ENCODE measurements at regions not wholly inside any gene's neighbourhood (a gene's known extent, or its start where the extent isn't known, plus 50 kb on each side); places are given as distances from the start of the nearest gene placed in this dataset.

DNA sequence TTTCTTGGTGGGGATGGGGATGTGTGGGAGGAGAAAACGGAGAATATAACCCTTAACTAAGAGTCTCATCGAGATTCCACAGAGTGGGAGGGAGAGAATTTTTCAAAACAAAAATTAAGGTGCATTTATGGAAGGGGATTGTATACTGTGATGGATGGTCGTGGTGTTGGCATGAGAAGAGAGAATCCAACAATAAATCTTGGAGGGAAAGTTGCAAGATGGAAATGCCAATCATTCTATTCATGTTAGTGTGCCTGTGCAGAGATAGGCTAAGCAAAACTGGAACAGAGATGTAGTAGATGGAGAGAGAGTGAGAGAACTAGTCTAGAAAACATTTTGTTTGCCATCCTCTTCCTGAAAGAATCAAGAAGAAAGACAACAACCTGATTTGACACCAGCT is 613.1 kb downstream of the EBF1 start:
- Histone ChIP-seq H4K20me1 (ENCODE audit: insufficient read depth, low read length) (no peaks in the 10 kb centered on the region), H3K9me3 (replicated peaks; ENCODE audit: insufficient read depth, low read length) (no peaks in the 10 kb centered on the region), H3K9ac (ENCODE audit: low read length) (no peak overlapping the region), H2AFZ (ENCODE audit: low read length) (no peak overlapping the region), H3K36me3 (replicated peaks; ENCODE audit: insufficient read depth, low read length) (no peaks in the 10 kb centered on the region), H3K27ac (ENCODE audit: low read length) (no peak overlapping the region), H3F3A (ENCODE audit: insufficient read depth, low read length) (no peaks in the 10 kb centered on the region), H3K4me3 (ENCODE audit: low read length) (no peak overlapping the region), H3K27me3 (replicated peaks; ENCODE audit: insufficient read depth, low read length) (no peaks in the 10 kb centered on the region), H3K9me2 (replicated peaks; ENCODE audit: insufficient read depth, low read length) (no peaks in the 10 kb centered on the region), H3K4me2 (ENCODE audit: low read depth, low read length) (no peak overlapping the region), H3K79me2 (ENCODE audit: low read length) (no peaks in the 10 kb centered on the region), H3K4me1 (ENCODE audit: low read length) (no peaks in the 10 kb centered on the region)
- TF ChIP-seq CTCF (IDR thresholded peaks at IDR 0.05; ENCODE audit: low read length) (no peak), EZH2 (optimal IDR thresholded peaks at IDR 0.05; ENCODE audit: low read depth, low read length) (no peak), EZH2phosphoT487 (IDR thresholded peaks at IDR 0.05; ENCODE audit: low read length) (no peak)
- DNase-seq = no peak

- Histone ChIP-seq H3K27me3 (replicated peaks; ENCODE audit: insufficient read depth, low read length) (no peaks in the 10 kb centered on the region), H3K4me1 (ENCODE audit: low read length) (no peaks in the 10 kb centered on the region), H3K4me3 (ENCODE audit: low read length) (no peak overlapping the region), H3K9ac (ENCODE audit: low read length) (no peak overlapping the region), H2AFZ (ENCODE audit: low read length) (no peak overlapping the region), H3K4me2 (ENCODE audit: low read depth, low read length) (no peak overlapping the region), H3F3A (ENCODE audit: insufficient read depth, low read length) (no peaks in the 10 kb centered on the region), H3K79me2 (ENCODE audit: low read length) (no peaks in the 10 kb centered on the region), H3K9me2 (replicated peaks; ENCODE audit: insufficient read depth, low read length) (no peaks in the 10 kb centered on the region), H3K27ac (ENCODE audit: low read length) (no peak overlapping the region), H3K36me3 (replicated peaks; ENCODE audit: insufficient read depth, low read length) (no peaks in the 10 kb centered on the region), H3K9me3 (replicated peaks; ENCODE audit: insufficient read depth, low read length) (no peaks in the 10 kb centered on the region), H4K20me1 (ENCODE audit: insufficient read depth, low read length) (no peaks in the 10 kb centered on the region)
- TF ChIP-seq EZH2phosphoT487 (IDR thresholded peaks at IDR 0.05; ENCODE audit: low read length) (no peak), CTCF (IDR thresholded peaks at IDR 0.05; ENCODE audit: low read length) (no peak), EZH2 (optimal IDR thresholded peaks at IDR 0.05; ENCODE audit: low read depth, low read length) (no peak)
- DNase-seq = no peak
These were observed 614.1 kb downstream of the EBF1 start for GRCh38 chr5:158485604-158486081.

DNA sequence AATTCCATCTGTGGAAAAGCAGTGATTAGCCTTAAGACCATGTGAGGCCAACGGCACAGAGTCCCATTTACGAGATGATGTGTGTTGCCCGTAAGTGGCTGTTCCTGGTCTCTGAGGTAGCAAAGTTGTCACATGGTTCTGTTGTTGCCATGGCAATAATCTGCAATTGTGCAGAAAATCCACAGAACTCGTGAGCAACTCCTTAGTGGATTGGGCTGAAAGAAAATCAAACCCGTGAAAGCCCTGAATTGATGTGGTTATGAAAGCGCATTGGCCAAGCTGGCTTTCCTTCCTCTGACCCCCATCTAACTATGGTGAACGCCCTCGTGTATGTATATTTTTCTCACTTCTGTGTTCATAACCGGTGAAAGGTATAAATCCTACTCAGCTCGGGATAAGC is 614.7 kb downstream of the EBF1 start:
- H3K27me3 ChIP-seq (replicated peaks; ENCODE audit: insufficient read depth, low read length) = no peaks in the 10 kb centered on the region
- no peak overlapping the region for H3K4me2 ChIP-seq (ENCODE audit: low read depth, low read length)
- no peaks in the 10 kb centered on the region for H3K9me2 ChIP-seq (replicated peaks; ENCODE audit: insufficient read depth, low read length)
- H4K20me1 ChIP-seq (ENCODE audit: insufficient read depth, low read length) = no peaks in the 10 kb centered on the region
- no peak overlapping the region for H3K9ac ChIP-seq (ENCODE audit: low read length)
- H3K79me2 ChIP-seq (ENCODE audit: low read length) = no peaks in the 10 kb centered on the region
- no peaks in the 10 kb centered on the region for H3K9me3 ChIP-seq (replicated peaks; ENCODE audit: insufficient read depth, low read length)
- no peak overlapping the region for H3K4me3 ChIP-seq (ENCODE audit: low read length)
- TF ChIP-seq EZH2 (optimal IDR thresholded peaks at IDR 0.05; ENCODE audit: low read depth, low read length) (no peak), CTCF (IDR thresholded peaks at IDR 0.05; ENCODE audit: low read length) (no peak), EZH2phosphoT487 (IDR thresholded peaks at IDR 0.05; ENCODE audit: low read length) (no peak)
- H3K4me1 ChIP-seq (ENCODE audit: low read length) = no peaks in the 10 kb centered on the region
- H3F3A ChIP-seq (ENCODE audit: insufficient read depth, low read length) = no peaks in the 10 kb centered on the region
- no peak overlapping the region for H3K27ac ChIP-seq (ENCODE audit: low read length)
- no peak overlapping the region for H2AFZ ChIP-seq (ENCODE audit: low read length)
- no peaks in the 10 kb centered on the region for H3K36me3 ChIP-seq (replicated peaks; ENCODE audit: insufficient read depth, low read length)
- DNase-seq = no peak

All from MM.1S (cell line).